B cell (primary cell): ENCODE measurements at regions not wholly inside any gene's neighbourhood (a gene's known extent, or its start where the extent isn't known, plus 50 kb on each side); places are given as distances from the start of the nearest gene placed in this dataset.
"Not testable (repeated sequence)": the region's sequence is repeated elsewhere in the genome, so short reads cannot be mapped to it uniquely, and the experiment has no call there.

ENCODE experiments used
- ATAC-seq: fragments of 200-7000 bp; cut with Tn5 transposase; one replicate; pipeline ENCODE4 v1.10.0; 2021; ENCODE audit warnings: low read depth, mild to moderate bottlenecking, moderate number of reproducible peaks, moderate library complexity
- CTCF ChIA-PET: fragments of 350-600 bp; sonication (Branson Sonifier 250); formaldehyde crosslinking; loops from one replicate; lab custom pipeline; 2021; ENCODE audit warnings: antibody characterized with exemption, inconsistent platforms; lab: Charles Lee
- POLR2A ChIA-PET: fragments of 350-600 bp; sonication (Branson Sonifier 250); formaldehyde crosslinking; loops from one replicate; lab custom pipeline; 2021; ENCODE audit warnings: antibody characterized with exemption; lab: Charles Lee
- DNase-seq: peaks from one replicate; pipeline ENCODE4 v3.0.0; 2013
- H2AFZ ChIP-seq: 2 replicates; pipeline ENCODE4 v1.6.1; 2012; ENCODE audit warnings: mild to moderate bottlenecking, low read depth, low read length; ENCODE audit not compliant: insufficient read depth, poor library complexity, severe bottlenecking
- H3K27ac ChIP-seq, 2 donors: 1 replicate in 1 of 2; 2 replicates in 1 of 2; pipeline ENCODE4 v1.5.1; 2012 to 2013; ENCODE audit warnings: low read length in 2 of 2, mild to moderate bottlenecking in 2 of 2, moderate library complexity in 1 of 2
- H3K27me3 ChIP-seq, 4 experiments: fragments of 200-600 bp in 1 of 4; sonication (generic) in 1 of 4; replicated peaks in 1 of 4; 1 replicate in 2 of 4; 2 replicates in 2 of 4; pipeline versions ENCODE4 v1.6.1 to v1.7.0; 2013 to 2016; ENCODE audit warnings: low read length in 3 of 4, mild to moderate bottlenecking in 2 of 4, mixed read lengths in 1 of 4, moderate library complexity in 1 of 4; ENCODE audit not compliant: insufficient read depth in 4 of 4, control insufficient read depth in 3 of 4; ENCODE audit errors: control extremely low read depth in 1 of 4
- H3K36me3 ChIP-seq, 2 experiments: replicated peaks in 1 of 2; 1 replicate in 1 of 2; 2 replicates in 1 of 2; pipeline versions ENCODE4 v1.6.1 to v1.7.1; 2013; ENCODE audit warnings: low read length in 1 of 2; ENCODE audit not compliant: insufficient read depth in 2 of 2, control insufficient read depth in 1 of 2; ENCODE audit errors: control extremely low read depth in 1 of 2, extremely low read depth in 1 of 2
- H3K4me1 ChIP-seq, 2 donors: fragments of 200-600 bp in 1 of 2; sonication (generic) in 1 of 2; 1 replicate in 1 of 2; 2 replicates in 1 of 2; pipeline versions ENCODE4 v1.5.1 to v1.6.1; 2013 to 2017; ENCODE audit warnings: low read length in 2 of 2; ENCODE audit not compliant: control insufficient read depth in 2 of 2, insufficient read depth in 2 of 2
- H3K4me2 ChIP-seq: replicated peaks from 2 replicates; pipeline ENCODE3; 2012; ENCODE audit warnings: mild to moderate bottlenecking, low read depth, low read length; ENCODE audit not compliant: poor library complexity, severe bottlenecking
- H3K4me3 ChIP-seq, 5 experiments: fragments of 200-600 bp in 1 of 5; sonication (generic) in 1 of 5; 1 replicate in 3 of 5; 2 replicates in 2 of 5; pipeline versions ENCODE4 v1.5.1 to v1.7.0; 2011 to 2016; ENCODE audit warnings: low read length in 4 of 5, mild to moderate bottlenecking in 4 of 5, low read depth in 2 of 5, control low read depth in 1 of 5, moderate library complexity in 1 of 5; ENCODE audit not compliant: insufficient read depth in 1 of 5; ENCODE audit errors: control extremely low read depth in 1 of 5, extremely low read depth in 1 of 5
- H3K79me2 ChIP-seq: fragments of 200-600 bp; sonication (generic); one replicate; pipeline ENCODE4 v1.6.0; 2016; ENCODE audit warnings: low read length; ENCODE audit not compliant: control insufficient read depth, insufficient read depth
- H3K9ac ChIP-seq: fragments of 200-600 bp; sonication (generic); 2 replicates; pipeline ENCODE4 v1.6.1; 2017; ENCODE audit warnings: mild to moderate bottlenecking, low read length, moderate library complexity
- H3K9me3 ChIP-seq, 3 donors: one replicate each; pipeline versions ENCODE4 v1.6.1 to v1.7.1; 2013; ENCODE audit warnings: low read length in 2 of 3; ENCODE audit not compliant: control insufficient read depth in 2 of 3, insufficient read depth in 1 of 3; ENCODE audit errors: control extremely low read depth in 1 of 3
- H4K20me1 ChIP-seq: 2 replicates; pipeline ENCODE4 v1.6.0; 2012; ENCODE audit warnings: mild to moderate bottlenecking, low read length; ENCODE audit not compliant: insufficient read depth, control insufficient read depth, poor library complexity, severe bottlenecking
- H3K27ac Mint-ChIP-seq: one replicate; pipeline ENCODE4 v1.8.0; 2021; ENCODE audit warnings: mixed read lengths
- H3K27me3 Mint-ChIP-seq: one replicate; pipeline ENCODE4 v1.8.0; 2021; ENCODE audit warnings: mixed read lengths
- H3K4me1 Mint-ChIP-seq: one replicate; pipeline ENCODE4 v1.8.0; 2021; ENCODE audit warnings: mixed read lengths
- H3K4me3 Mint-ChIP-seq: one replicate; pipeline ENCODE4 v1.8.0; 2021; ENCODE audit warnings: mixed read lengths
- H3K9me3 Mint-ChIP-seq: one replicate; pipeline ENCODE4 v1.8.0; 2022; ENCODE audit warnings: mixed read lengths; ENCODE audit not compliant: insufficient read depth
- CTCF ChIP-seq: fragments of 200-600 bp; IDR thresholded peaks from one replicate; pipeline ENCODE4 v1.8.0; 2022; ENCODE audit warnings: antibody characterized with exemption, mild to moderate bottlenecking
- EZH2 ChIP-seq: IDR thresholded peaks from 2 replicates; pipeline ENCODE4 v1.6.1; 2012; ENCODE audit warnings: borderline replicate concordance, low read depth, mild to moderate bottlenecking, moderate library complexity, low read length; ENCODE audit not compliant: insufficient read depth, poor library complexity, severe bottlenecking
- WGBS: methylation state at CpG from one replicate; pipeline ENCODE4 v1.1.5; 2013; ENCODE audit warnings: missing lambda C conversion rate; ENCODE audit not compliant: insufficient coverage; 5-methylcytosine and 5-hydroxymethylcytosine counted together
- intact Hi-C: fragments of 100-400 bp; cut with micrococcal nuclease; formaldehyde crosslinking; loops from one replicate; pipeline ENCODE4 v1.10.0; 2022

DNA sequence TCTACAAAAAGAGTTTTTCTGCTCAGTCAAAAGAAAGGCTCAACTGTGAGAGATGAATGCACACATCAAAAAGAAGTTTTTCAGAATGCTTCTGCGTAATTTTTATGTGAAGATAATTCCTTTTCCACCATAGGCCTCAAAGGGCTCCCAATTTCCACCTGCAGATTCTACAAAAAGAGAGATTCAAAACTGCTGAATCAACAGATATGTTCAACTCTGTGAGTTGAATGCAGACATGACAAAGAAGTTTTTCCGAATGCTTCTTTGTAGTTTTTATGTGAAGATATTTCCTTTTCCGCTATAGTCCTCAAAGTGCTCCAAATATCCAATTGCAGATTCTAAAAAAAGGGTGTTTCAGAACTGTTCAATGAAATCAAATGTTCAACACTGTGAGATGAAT is 300.8 kb upstream of the DEFB115 start:
- H3K4me2 ChIP-seq, H3K27me3 Mint-ChIP-seq, H3K79me2 ChIP-seq, H3K4me3 ChIP-seq, H3K27ac Mint-ChIP-seq, H3K9me3 Mint-ChIP-seq, DNase-seq, POLR2A ChIA-PET, CTCF ChIA-PET, H3K9me3 ChIP-seq, H3K9ac ChIP-seq, H3K27me3 ChIP-seq, H3K27ac ChIP-seq, H3K4me1 Mint-ChIP-seq, H3K4me1 ChIP-seq, ATAC-seq, H4K20me1 ChIP-seq, H3K4me3 Mint-ChIP-seq, intact Hi-C loops, H3K36me3 ChIP-seq, H2AFZ ChIP-seq: not testable (repeated sequence)
- WGBS: no CpG with 5 or more reads among the region's 3 CpGs

DNA sequence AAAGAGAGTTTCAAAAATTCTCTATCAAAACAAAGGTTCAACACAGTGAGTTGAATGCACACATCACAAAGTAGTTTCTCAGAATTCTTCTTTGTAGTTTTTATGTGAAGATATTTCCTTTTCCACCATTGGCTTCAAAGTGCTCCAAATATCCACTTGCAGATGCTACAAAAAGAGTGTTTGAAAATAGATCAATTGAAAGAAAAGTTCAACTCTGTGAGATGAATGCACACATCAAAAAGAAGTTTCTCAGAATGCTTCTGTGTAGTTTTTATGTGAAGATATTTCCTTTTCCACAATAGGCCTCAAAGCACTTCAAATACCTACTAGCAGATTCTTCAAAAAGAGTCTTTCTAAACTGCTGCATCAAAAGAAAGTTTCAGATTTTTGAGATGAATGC is 298.3 kb upstream of the DEFB115 start:
- intact Hi-C loops, H2AFZ ChIP-seq, H3K4me3 ChIP-seq, H3K27ac Mint-ChIP-seq, H3K27ac ChIP-seq, H3K9ac ChIP-seq, H4K20me1 ChIP-seq, H3K4me2 ChIP-seq, CTCF ChIA-PET, H3K4me3 Mint-ChIP-seq, H3K4me1 ChIP-seq, H3K4me1 Mint-ChIP-seq, ATAC-seq, DNase-seq, H3K36me3 ChIP-seq, H3K9me3 ChIP-seq, POLR2A ChIA-PET, H3K27me3 Mint-ChIP-seq, H3K27me3 ChIP-seq, H3K79me2 ChIP-seq, H3K9me3 Mint-ChIP-seq: not testable (repeated sequence)

DNA sequence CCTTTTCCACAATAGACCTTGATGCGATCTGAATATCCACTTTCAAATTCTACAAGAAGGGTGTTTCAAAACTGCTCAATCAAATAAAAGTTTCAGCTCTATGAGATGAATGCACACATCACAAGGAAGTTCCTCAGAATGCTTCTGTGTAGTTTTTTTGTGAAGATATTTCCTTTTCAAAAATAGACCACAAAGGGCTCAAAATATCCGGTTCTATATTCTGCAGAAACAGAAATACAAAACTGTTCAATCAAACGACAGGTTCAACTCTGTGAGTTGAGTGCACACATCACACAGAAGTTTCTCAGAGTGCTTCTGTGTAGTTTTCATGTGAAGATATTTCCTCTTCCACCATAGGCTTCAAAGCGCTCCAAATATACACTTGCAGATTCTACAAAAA is 293.9 kb upstream of the DEFB115 start:
- no peaks in the 10 kb centered on the region for H3K27me3 Mint-ChIP-seq
- Histone ChIP-seq H3K4me3 (no peak overlapping the region), H3K9me3 (peaks cover 0 to 2% (median 0%) of the 10 kb centered on the region in 3 donors), H3K4me2 (no peak overlapping the region), H3K36me3 (no peaks in the 10 kb centered on the region), H3K27me3 (no peaks in the 10 kb centered on the region), H4K20me1 (no peaks in the 10 kb centered on the region), H3K27ac (no peak overlapping the region), H3K79me2 (no peaks in the 10 kb centered on the region), H2AFZ (no peak overlapping the region), H3K9ac (no peak overlapping the region), H3K4me1 (no peaks in the 10 kb centered on the region)
- no peak for DNase-seq
- intact Hi-C loops: no loop called here
- no peaks in the 10 kb centered on the region for H3K4me1 Mint-ChIP-seq
- no peak overlapping the region for H3K4me3 Mint-ChIP-seq
- no CpG with 5 or more reads among the region's 4 CpGs for WGBS
- no peak for ATAC-seq
- ChIA-PET CTCF (no interaction called here), POLR2A (no interaction called here)
- no peaks in the 10 kb centered on the region for H3K9me3 Mint-ChIP-seq
- TF ChIP-seq CTCF (no peak), EZH2 (no peak)
- H3K27ac Mint-ChIP-seq: no peak overlapping the region
